IPS-18a (cell line): ENCODE measurements at regions not wholly inside any gene's neighbourhood (a gene's known extent, or its start where the extent isn't known, plus 50 kb on each side); places are given as distances from the start of the nearest gene placed in this dataset.

Experiments
- H3K27ac ChIP-seq: one replicate; pipeline ENCODE4 v1.5.1; 2013; ENCODE audit warnings: low read length
- H3K27me3 ChIP-seq: one replicate; pipeline ENCODE4 v1.6.1; 2013; ENCODE audit warnings: mild to moderate bottlenecking, low read length; ENCODE audit not compliant: control insufficient read depth, insufficient read depth
- H3K36me3 ChIP-seq: one replicate; pipeline ENCODE4 v1.6.1; 2013; ENCODE audit warnings: low read depth, low read length; ENCODE audit not compliant: control insufficient read depth
- H3K4me1 ChIP-seq: one replicate; pipeline ENCODE4 v1.6.1; 2013; ENCODE audit warnings: low read depth, low read length; ENCODE audit not compliant: control insufficient read depth
- H3K4me3 ChIP-seq: one replicate; pipeline ENCODE4 v1.5.1; 2013; ENCODE audit warnings: low read length
- H3K9ac ChIP-seq: one replicate; pipeline ENCODE4 v1.6.1; 2013; ENCODE audit warnings: mild to moderate bottlenecking, low read length, moderate library complexity
- H3K9me3 ChIP-seq: one replicate; pipeline ENCODE4 v1.6.1; 2013; ENCODE audit warnings: low read depth, low read length; ENCODE audit not compliant: control insufficient read depth

DNA sequence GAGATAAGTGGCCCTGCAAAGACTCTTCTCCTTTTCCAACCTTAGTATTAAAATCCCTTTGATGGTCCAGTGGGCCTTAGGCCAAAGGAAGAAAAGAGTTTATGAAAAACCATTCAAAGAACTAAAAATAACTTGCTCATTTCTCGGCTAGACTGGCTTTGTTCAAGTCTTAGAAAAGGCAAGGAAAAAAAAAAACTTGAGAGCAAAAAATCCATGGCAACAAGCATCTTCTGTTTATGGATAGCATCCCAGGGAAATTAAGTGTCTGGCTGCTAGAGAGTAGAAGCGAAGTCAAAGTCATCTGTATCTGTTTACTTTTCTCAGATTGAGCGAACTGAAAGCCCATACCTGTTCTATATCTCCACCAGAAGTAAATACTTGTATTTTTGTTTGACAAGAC is 129.6 kb downstream of the KCTD15 start:
- Histone ChIP-seq H3K9ac (no peak overlapping the region), H3K9me3 (no peaks in the 10 kb centered on the region), H3K4me3 (no peak overlapping the region), H3K36me3 (no peaks in the 10 kb centered on the region), H3K27me3 (no peaks in the 10 kb centered on the region), H3K4me1 (peaks cover 18% of the 10 kb centered on the region), H3K27ac (no peak overlapping the region)

DNA sequence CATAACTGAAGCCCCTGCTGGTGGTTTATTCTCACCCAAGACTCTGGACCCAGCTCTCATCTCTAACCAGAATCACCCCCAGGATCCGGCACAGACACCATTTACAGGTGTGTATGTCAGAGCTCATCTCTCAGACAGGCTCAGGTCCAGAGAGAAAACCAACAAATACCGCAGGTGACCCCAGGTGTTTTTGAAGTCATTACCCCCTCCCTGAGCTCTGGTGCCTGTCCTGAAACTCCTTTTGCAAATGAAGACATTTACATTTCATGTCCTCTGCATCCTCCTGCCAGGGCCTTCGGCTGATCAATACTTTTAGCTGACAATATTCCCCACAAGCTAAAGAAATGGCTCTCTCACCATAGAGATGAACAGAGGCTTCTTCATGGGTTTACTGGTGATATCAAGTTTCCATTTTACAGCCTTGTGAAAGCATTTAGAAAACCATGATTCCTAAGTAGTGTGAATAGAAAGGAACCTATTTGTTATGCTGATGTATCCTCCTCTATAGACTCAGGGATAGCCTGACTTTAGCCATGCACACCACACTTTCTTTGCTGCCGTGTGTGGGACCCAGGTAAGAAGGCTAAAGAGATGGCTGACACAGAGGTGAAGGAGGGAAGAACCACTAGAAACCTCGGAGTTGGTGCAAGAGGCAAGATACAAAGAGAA is 131.3 kb downstream of the KCTD15 start:
- no peaks in the 10 kb centered on the region for H3K27me3 ChIP-seq
- peaks cover 18% of the 10 kb centered on the region for H3K4me1 ChIP-seq
- H3K9me3 ChIP-seq: no peaks in the 10 kb centered on the region
- no peak overlapping the region for H3K27ac ChIP-seq
- no peak overlapping the region for H3K4me3 ChIP-seq
- no peak overlapping the region for H3K9ac ChIP-seq
- H3K36me3 ChIP-seq: no peaks in the 10 kb centered on the region

GRCh38 chr19:33928458-33928950 is 131.8 kb downstream of the KCTD15 start:
- H3K36me3 ChIP-seq: no peaks in the 10 kb centered on the region
- no peak overlapping the region for H3K9ac ChIP-seq
- no peak overlapping the region for H3K4me3 ChIP-seq
- H3K27me3 ChIP-seq: no peaks in the 10 kb centered on the region
- H3K27ac ChIP-seq: no peak overlapping the region
- H3K4me1 ChIP-seq: peaks cover 18% of the 10 kb centered on the region
- H3K9me3 ChIP-seq: no peaks in the 10 kb centered on the region

DNA sequence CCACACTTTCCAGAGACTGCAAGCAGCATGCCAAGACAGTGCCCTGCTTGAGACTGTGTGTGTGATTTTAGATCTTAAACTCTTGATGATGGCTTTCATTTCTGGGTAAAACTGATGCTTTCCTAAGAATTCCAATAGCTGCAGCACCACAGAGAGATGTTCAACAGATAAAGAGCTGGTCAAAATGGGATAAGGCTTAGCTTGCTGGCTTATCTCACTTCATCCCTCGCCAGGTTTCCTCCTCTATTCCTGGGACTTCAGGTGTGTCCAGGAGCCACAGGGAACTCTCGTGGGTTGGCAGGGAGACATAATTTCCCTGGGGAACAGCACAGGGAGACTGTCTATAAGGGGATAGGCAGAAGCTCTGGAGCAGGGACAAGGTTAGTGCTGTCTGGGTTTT is 137.3 kb downstream of the KCTD15 start:
- Histone ChIP-seq H3K9me3 (no peaks in the 10 kb centered on the region), H3K4me1 (no peaks in the 10 kb centered on the region), H3K4me3 (no peak overlapping the region), H3K9ac (no peak overlapping the region), H3K36me3 (no peaks in the 10 kb centered on the region), H3K27me3 (no peaks in the 10 kb centered on the region), H3K27ac (no peak overlapping the region)

DNA sequence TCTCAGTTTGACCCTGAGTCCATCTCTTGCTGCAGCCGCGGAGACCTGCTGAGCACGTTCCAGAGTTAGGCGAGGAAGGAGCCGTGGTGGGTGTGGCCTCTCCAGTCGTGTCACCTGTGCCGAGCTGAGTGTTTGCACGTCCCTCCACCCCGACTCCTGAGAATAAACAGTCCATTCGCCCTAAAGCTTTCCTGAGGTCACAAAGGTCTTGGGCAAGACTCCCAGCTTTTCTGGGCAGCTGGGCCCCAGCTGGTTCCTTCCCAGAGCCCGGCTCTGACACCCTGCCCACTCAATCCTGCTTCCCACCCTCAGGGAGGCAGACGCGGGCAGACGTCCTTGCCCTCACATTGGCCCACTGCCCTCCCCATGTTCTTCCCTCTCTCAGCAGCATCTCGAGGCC is 142.2 kb downstream of the KCTD15 start:
- Histone ChIP-seq H3K27ac (no peak overlapping the region), H3K9ac (no peak overlapping the region), H3K36me3 (no peaks in the 10 kb centered on the region), H3K27me3 (no peaks in the 10 kb centered on the region), H3K9me3 (no peaks in the 10 kb centered on the region), H3K4me1 (no peaks in the 10 kb centered on the region), H3K4me3 (no peak overlapping the region)

DNA sequence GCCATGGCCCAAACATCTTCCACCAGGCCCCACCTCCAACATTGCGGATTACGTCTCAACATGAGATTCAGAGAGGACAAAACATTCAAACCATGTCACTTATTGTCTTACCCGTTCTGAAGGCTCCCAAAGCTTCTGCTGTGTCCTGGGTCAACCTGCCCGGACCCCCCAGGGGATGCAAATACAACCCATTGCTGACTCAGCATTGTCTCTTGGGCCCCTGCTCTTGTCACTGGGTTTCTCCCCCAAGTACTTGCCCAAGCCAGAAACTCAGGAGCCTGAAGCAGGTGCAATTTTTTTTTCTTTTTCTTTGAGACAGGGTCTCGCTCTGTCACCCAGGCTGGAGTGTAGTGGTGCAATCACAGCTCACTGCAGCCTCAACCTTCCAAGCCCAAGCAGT is 144.5 kb downstream of the KCTD15 start:
- Histone ChIP-seq H3K9ac (no peak overlapping the region), H3K27ac (no peak overlapping the region), H3K27me3 (no peaks in the 10 kb centered on the region), H3K9me3 (no peaks in the 10 kb centered on the region), H3K4me1 (no peaks in the 10 kb centered on the region), H3K4me3 (no peak overlapping the region), H3K36me3 (no peaks in the 10 kb centered on the region)

DNA sequence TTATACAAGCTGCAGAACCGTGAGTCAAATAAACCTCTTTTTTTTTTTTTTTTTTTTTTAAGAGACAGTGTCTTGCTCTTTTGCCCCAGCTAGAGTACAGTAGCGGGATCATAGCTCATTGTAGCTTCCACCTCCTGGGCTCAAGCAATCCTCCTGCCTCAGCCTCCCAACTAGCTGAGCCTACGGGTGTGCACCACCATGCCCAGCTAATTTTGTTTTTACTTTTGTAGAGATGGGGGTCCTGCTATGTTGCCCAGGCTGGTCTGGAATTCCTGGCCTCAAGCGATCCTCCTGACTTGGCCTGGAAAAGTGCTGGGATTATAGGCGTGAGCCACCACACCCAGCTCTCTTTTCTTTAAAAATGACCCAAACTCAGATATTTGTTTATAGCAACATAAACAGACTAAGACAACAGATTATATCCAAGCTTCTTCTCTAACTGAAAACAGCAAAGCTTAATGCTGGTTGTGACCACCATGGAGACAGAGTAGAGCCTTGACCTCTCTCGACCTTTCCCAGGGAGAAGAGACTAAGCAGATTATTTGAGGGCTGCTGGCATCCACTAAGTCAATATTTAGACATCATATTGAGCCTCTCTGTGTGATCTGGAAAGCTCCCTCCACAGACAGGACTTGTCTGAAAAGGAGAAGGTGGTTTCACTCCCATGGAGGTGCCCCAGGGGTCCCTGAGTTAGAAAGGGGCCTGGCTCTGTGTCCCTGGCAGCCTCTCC is 150.0 kb downstream of the KCTD15 start:
- Histone ChIP-seq H3K4me3 (no peak overlapping the region), H3K27me3 (no peaks in the 10 kb centered on the region), H3K9ac (no peak overlapping the region), H3K36me3 (no peaks in the 10 kb centered on the region), H3K4me1 (no peaks in the 10 kb centered on the region), H3K9me3 (no peaks in the 10 kb centered on the region), H3K27ac (no peak overlapping the region)

DNA sequence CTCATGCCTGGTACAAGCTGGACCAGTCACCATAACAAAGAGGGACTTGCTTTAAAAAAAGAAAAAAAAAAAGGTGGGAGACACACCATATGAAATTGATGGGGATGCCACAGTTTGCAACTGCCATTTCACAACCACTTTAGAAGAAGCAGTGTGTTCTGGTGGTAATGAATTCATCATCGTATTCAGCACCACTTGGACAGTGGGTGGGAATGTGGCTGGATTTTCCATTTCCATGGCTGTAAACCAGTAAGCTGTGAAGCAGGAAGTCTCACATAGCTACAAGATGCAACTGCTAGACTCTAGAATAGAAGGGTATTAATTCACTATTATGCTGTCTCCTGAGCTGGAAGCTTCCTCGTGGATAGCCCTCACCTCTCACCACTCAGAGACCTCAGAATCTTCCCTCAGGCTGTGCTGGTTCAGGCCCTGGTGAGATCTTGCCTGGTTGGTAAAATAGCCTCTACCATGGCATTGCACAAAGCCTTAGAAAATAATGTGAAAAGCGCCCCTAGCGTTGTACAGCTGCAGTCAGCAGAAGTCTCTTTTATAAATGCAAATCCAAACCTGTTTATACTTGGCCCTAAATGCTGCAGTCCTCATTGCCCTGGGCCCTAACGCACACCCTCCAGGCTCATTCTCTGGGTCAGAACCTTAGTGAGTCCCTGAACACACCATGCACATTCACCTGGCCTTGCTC is 150.7 kb downstream of the KCTD15 start:
- Histone ChIP-seq H3K27ac (no peak overlapping the region), H3K4me1 (no peaks in the 10 kb centered on the region), H3K9ac (no peak overlapping the region), H3K36me3 (no peaks in the 10 kb centered on the region), H3K9me3 (no peaks in the 10 kb centered on the region), H3K4me3 (no peak overlapping the region), H3K27me3 (no peaks in the 10 kb centered on the region)

GRCh38 chr19:33948651-33949335 is 152.1 kb downstream of the KCTD15 start:
- Histone ChIP-seq H3K9ac (no peak overlapping the region), H3K27me3 (no peaks in the 10 kb centered on the region), H3K36me3 (no peaks in the 10 kb centered on the region), H3K4me3 (no peak overlapping the region), H3K4me1 (no peaks in the 10 kb centered on the region), H3K9me3 (no peaks in the 10 kb centered on the region), H3K27ac (no peak overlapping the region)

DNA sequence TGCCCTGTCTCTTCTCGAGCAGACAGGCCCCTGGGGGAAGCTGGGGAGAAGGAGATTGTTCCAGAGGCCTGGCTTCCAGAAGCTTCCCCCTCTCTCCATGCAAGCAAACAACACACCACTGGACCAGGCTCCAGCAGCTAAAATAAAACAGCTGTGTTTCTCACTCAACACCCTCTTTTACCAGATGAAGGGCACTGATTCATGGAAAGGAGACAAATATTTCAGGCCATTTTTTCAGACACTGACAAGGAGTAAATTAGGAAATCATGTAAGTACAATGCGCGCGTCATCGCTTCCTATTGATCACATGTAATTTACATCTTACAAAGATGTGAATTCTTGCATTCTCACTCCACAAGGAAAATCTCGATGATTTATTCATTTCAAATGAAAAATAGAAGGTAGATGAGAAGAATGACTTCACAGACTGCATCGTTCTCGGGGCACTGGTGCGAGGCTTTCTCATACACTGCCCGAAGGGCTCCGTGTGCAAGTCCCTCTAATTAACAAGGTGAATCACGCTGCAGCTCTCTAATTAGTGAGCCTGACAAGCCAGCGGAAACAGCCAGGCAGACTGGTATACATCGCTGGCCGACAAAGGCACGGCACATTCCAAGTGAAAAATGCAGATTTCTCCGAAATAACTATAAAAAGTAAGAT is 153.6 kb downstream of the KCTD15 start:
- no peak overlapping the region for H3K27ac ChIP-seq
- no peak overlapping the region for H3K4me3 ChIP-seq
- H3K9ac ChIP-seq: no peak overlapping the region
- H3K36me3 ChIP-seq: no peaks in the 10 kb centered on the region
- H3K4me1 ChIP-seq: no peaks in the 10 kb centered on the region
- H3K27me3 ChIP-seq: no peaks in the 10 kb centered on the region
- H3K9me3 ChIP-seq: no peaks in the 10 kb centered on the region

DNA sequence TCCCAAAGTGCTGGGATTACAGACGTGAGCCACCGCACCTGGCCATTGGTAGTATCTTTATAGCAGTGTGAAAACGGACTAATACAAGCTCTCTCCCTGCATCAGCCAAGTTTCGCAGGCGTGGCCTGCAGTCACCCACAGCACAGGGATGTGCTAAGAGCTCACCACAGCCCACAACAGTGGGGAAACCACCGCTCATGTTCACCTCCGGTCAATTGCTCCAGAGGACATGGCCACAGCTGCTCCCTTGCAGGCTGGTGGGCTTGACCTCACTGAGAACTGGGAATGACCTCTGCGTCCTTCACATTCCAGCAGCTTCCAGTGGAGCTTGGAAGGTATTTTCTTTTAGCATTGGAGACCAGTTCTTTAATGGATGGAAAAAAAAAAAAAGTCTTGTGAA is 156.4 kb downstream of the KCTD15 start:
- Histone ChIP-seq H3K27ac (no peak overlapping the region), H3K9me3 (no peaks in the 10 kb centered on the region), H3K9ac (no peak overlapping the region), H3K4me3 (no peak overlapping the region), H3K4me1 (no peaks in the 10 kb centered on the region), H3K36me3 (no peaks in the 10 kb centered on the region), H3K27me3 (no peaks in the 10 kb centered on the region)
